ENCODE measurements at regions not wholly inside any gene's neighbourhood (a gene's known extent, or its start where the extent isn't known, plus 50 kb on each side); places are given as distances from the start of the nearest gene placed in this dataset.

GRCh38 chr20:16966276-16966880, 218.2 kb downstream of the OTOR start:
- Mint-ChIP-seq H3K36me3 (ENCODE audit: low read depth) (no peaks in the 10 kb centered on the region), H3K4me1 (no peaks in the 10 kb centered on the region), H3K9me3 (no peaks in the 10 kb centered on the region), H3K27ac (no peak overlapping the region), H3K4me3 (no peak overlapping the region), H3K27me3 (no peaks in the 10 kb centered on the region)
- POLR2A ChIA-PET: no interaction called here
- no peak for DNase-seq
- CTCF ChIA-PET: no interaction called here

- no peak for DNase-seq
- no peak overlapping the region for H3K27ac Mint-ChIP-seq
- no peaks in the 10 kb centered on the region for H3K4me1 Mint-ChIP-seq
- H3K36me3 Mint-ChIP-seq (ENCODE audit: low read depth): no peaks in the 10 kb centered on the region
- ChIA-PET POLR2A (no interaction called here), CTCF (no interaction called here)
- no peak overlapping the region for H3K4me3 Mint-ChIP-seq
- H3K9me3 Mint-ChIP-seq: no peaks in the 10 kb centered on the region
- H3K27me3 Mint-ChIP-seq: no peaks in the 10 kb centered on the region
Observed at GRCh38 chr20:16968099-16968498, 219.9 kb downstream of the OTOR start.

- CTCF ChIA-PET: no interaction called here
- H3K27me3 Mint-ChIP-seq: no peaks in the 10 kb centered on the region
Observed at GRCh38 chr20:16970776-16971175, 222.6 kb downstream of the OTOR start.

GRCh38 chr20:16974080-16974854, 226.1 kb downstream of the OTOR start:
- no peaks in the 10 kb centered on the region for H3K4me1 Mint-ChIP-seq
- peaks cover 2% of the 10 kb centered on the region for H3K9me3 Mint-ChIP-seq
- H3K4me3 Mint-ChIP-seq: no peak overlapping the region
- H3K36me3 Mint-ChIP-seq (ENCODE audit: low read depth): no peaks in the 10 kb centered on the region
- DNase-seq: no peak
- POLR2A ChIA-PET: no interaction called here
- H3K27ac Mint-ChIP-seq: no peak overlapping the region
- no peaks in the 10 kb centered on the region for H3K27me3 Mint-ChIP-seq
- CTCF ChIA-PET: no interaction called here

More at GRCh38 chr20:16970776-16971175, 222.6 kb downstream of the OTOR start:
- Mint-ChIP-seq H3K4me3 (no peak overlapping the region), H3K36me3 (ENCODE audit: low read depth) (no peaks in the 10 kb centered on the region), H3K4me1 (no peaks in the 10 kb centered on the region), H3K27ac (no peak overlapping the region), H3K9me3 (peaks cover 2% of the 10 kb centered on the region)
- DNase-seq: no peak
- POLR2A ChIA-PET: no interaction called here

- POLR2A ChIA-PET: no interaction called here
- CTCF ChIA-PET: no interaction called here
- Mint-ChIP-seq H3K4me1 (no peaks in the 10 kb centered on the region), H3K27ac (no peak overlapping the region), H3K36me3 (ENCODE audit: low read depth) (no peaks in the 10 kb centered on the region), H3K27me3 (no peaks in the 10 kb centered on the region), H3K4me3 (no peak overlapping the region), H3K9me3 (peaks cover 2% of the 10 kb centered on the region)
- no peak for DNase-seq
Observed at GRCh38 chr20:16974855-16975162, 226.7 kb downstream of the OTOR start.

GRCh38 chr20:16975682-16976081, 227.5 kb downstream of the OTOR start:
- no peak for DNase-seq
- POLR2A ChIA-PET: no interaction called here
- H3K4me3 Mint-ChIP-seq: no peak overlapping the region
- no peak overlapping the region for H3K27ac Mint-ChIP-seq
- H3K27me3 Mint-ChIP-seq: no peaks in the 10 kb centered on the region
- H3K4me1 Mint-ChIP-seq: no peaks in the 10 kb centered on the region
- H3K36me3 Mint-ChIP-seq (ENCODE audit: low read depth): no peaks in the 10 kb centered on the region
- H3K9me3 Mint-ChIP-seq: peaks cover 2% of the 10 kb centered on the region
- CTCF ChIA-PET: no interaction called here

GRCh38 chr20:16978497-16978896, 230.3 kb downstream of the OTOR start:
- CTCF ChIA-PET: interaction anchor here (1.4 kb wide), 1 partner anchor 26 kb away, joined by 3 read pairs; no protein-coding TSS in a partner anchor
- Mint-ChIP-seq H3K9me3 (peaks cover 2% of the 10 kb centered on the region), H3K27me3 (no peaks in the 10 kb centered on the region), H3K4me3 (no peak overlapping the region), H3K27ac (no peak overlapping the region), H3K36me3 (ENCODE audit: low read depth) (no peaks in the 10 kb centered on the region), H3K4me1 (no peaks in the 10 kb centered on the region)
- no peak for DNase-seq
- POLR2A ChIA-PET: no interaction called here

- no peak overlapping the region for H3K4me3 Mint-ChIP-seq
- H3K36me3 Mint-ChIP-seq (ENCODE audit: low read depth): no peaks in the 10 kb centered on the region
- no peaks in the 10 kb centered on the region for H3K4me1 Mint-ChIP-seq
- no peak overlapping the region for H3K27ac Mint-ChIP-seq
- no peak for DNase-seq
- H3K9me3 Mint-ChIP-seq: no peaks in the 10 kb centered on the region
- ChIA-PET POLR2A (no interaction called here), CTCF (no interaction called here)
- H3K27me3 Mint-ChIP-seq: no peaks in the 10 kb centered on the region
Observed at GRCh38 chr20:16982091-16982726, 234.1 kb downstream of the OTOR start.

GRCh38 chr20:16984481-16984880, 236.3 kb downstream of the OTOR start:
- H3K9me3 Mint-ChIP-seq: no peaks in the 10 kb centered on the region
- POLR2A ChIA-PET: no interaction called here
- H3K27me3 Mint-ChIP-seq: no peaks in the 10 kb centered on the region
- no peak overlapping the region for H3K4me3 Mint-ChIP-seq
- H3K4me1 Mint-ChIP-seq: no peaks in the 10 kb centered on the region
- H3K36me3 Mint-ChIP-seq (ENCODE audit: low read depth): no peaks in the 10 kb centered on the region
- CTCF ChIA-PET: no interaction called here
- DNase-seq: no peak
- H3K27ac Mint-ChIP-seq: no peak overlapping the region

- H3K27me3 Mint-ChIP-seq: no peaks in the 10 kb centered on the region
- H3K27ac Mint-ChIP-seq: no peak overlapping the region
- DNase-seq: no peak
- H3K4me1 Mint-ChIP-seq: no peaks in the 10 kb centered on the region
- POLR2A ChIA-PET: interaction anchor here (0.6 kb wide), 1 partner anchor 1030 kb away, joined by 7 read pairs; no protein-coding TSS in a partner anchor
- no peak overlapping the region for H3K4me3 Mint-ChIP-seq
- CTCF ChIA-PET: no interaction called here
- no peaks in the 10 kb centered on the region for H3K9me3 Mint-ChIP-seq
- no peaks in the 10 kb centered on the region for H3K36me3 Mint-ChIP-seq (ENCODE audit: low read depth)
Observed at GRCh38 chr20:17003170-17003870, 223.5 kb upstream of the PCSK2 start.

- ChIA-PET POLR2A (no interaction called here), CTCF (no interaction called here)
- no peaks in the 10 kb centered on the region for H3K27me3 Mint-ChIP-seq
- H3K4me3 Mint-ChIP-seq: no peak overlapping the region
- no peak overlapping the region for H3K27ac Mint-ChIP-seq
- no peaks in the 10 kb centered on the region for H3K36me3 Mint-ChIP-seq (ENCODE audit: low read depth)
- no peaks in the 10 kb centered on the region for H3K4me1 Mint-ChIP-seq
- DNase-seq: no peak
- no peaks in the 10 kb centered on the region for H3K9me3 Mint-ChIP-seq
Observed at GRCh38 chr20:17010181-17010580, 216.7 kb upstream of the PCSK2 start.

- Mint-ChIP-seq H3K27me3 (no peaks in the 10 kb centered on the region), H3K27ac (no peak overlapping the region), H3K4me1 (no peaks in the 10 kb centered on the region), H3K4me3 (no peak overlapping the region), H3K36me3 (ENCODE audit: low read depth) (no peaks in the 10 kb centered on the region), H3K9me3 (no peaks in the 10 kb centered on the region)
- POLR2A ChIA-PET: no interaction called here
- DNase-seq: no peak
- CTCF ChIA-PET: no interaction called here
Observed at GRCh38 chr20:17012546-17013226, 214.2 kb upstream of the PCSK2 start.

GRCh38 chr20:17014217-17014616, 212.6 kb upstream of the PCSK2 start:
- ChIA-PET POLR2A (no interaction called here), CTCF (no interaction called here)
- no peaks in the 10 kb centered on the region for H3K4me1 Mint-ChIP-seq
- no peaks in the 10 kb centered on the region for H3K9me3 Mint-ChIP-seq
- no peak overlapping the region for H3K4me3 Mint-ChIP-seq
- no peaks in the 10 kb centered on the region for H3K36me3 Mint-ChIP-seq (ENCODE audit: low read depth)
- H3K27me3 Mint-ChIP-seq: no peaks in the 10 kb centered on the region
- H3K27ac Mint-ChIP-seq: no peak overlapping the region
- no peak for DNase-seq

Measured in activated CD4-positive, alpha-beta T cell treated with anti-CD3 and anti-CD28 coated beads, Interleukin-2, amount 10 ng/mL, durations not matched to agents 7 days and 5 days (primary cell).